Adrenal gland (tissue), 9 donors: ENCODE measurements at regions not wholly inside any gene's neighbourhood (a gene's known extent, or its start where the extent isn't known, plus 50 kb on each side); places are given as distances from the start of the nearest gene placed in this dataset.

Experiments
- DNase-seq, 7 donors: peaks; one replicate each; pipeline ENCODE4 v3.0.0-alpha.2; 2019 to 2020
- H3K27ac ChIP-seq, 5 donors: fragments of 200-600 bp; sonication (generic) in 4 of 5; 1 replicate in 3 of 5; 2 replicates in 2 of 5; pipeline versions ENCODE4 v1.5.1 to v1.8.0; 2016 to 2020; ENCODE audit warnings: mild to moderate bottlenecking in 1 of 5
- H3K27me3 ChIP-seq: fragments of 200-600 bp; 2 replicates; pipeline ENCODE4 v1.8.0; 2021
- H3K36me3 ChIP-seq, 2 donors: fragments of 200-600 bp; replicated peaks in 1 of 2; 1 replicate in 1 of 2; 2 replicates in 1 of 2; pipeline versions ENCODE4 v1.5.1 to v1.8.0; 2018 to 2022
- H3K4me1 ChIP-seq, 2 donors: fragments of 200-600 bp; replicated peaks in 1 of 2; 1 replicate in 1 of 2; 2 replicates in 1 of 2; pipeline versions ENCODE4 v1.5.1 to v1.8.0; 2018 to 2021
- H3K4me3 ChIP-seq, 4 donors: fragments of 200-600 bp; sonication (generic) in 3 of 4; one replicate each; pipeline ENCODE4 v1.5.1; 2016 to 2018
- H3K9me3 ChIP-seq, 3 donors: fragments of 200-600 bp; sonication (generic) in 1 of 3; replicated peaks in 1 of 3; 1 replicate in 2 of 3; 2 replicates in 1 of 3; pipeline versions ENCODE4 v1.5.1 to v1.8.0; 2016 to 2021
- CTCF ChIP-seq, 6 experiments: fragments of 450-650 bp in 4 of 6; fragments of 200-600 bp in 2 of 6; sonication (generic) in 1 of 6; IDR thresholded peaks; 1 replicate in 5 of 6; 2 replicates in 1 of 6; pipeline versions ENCODE4 v1.5.1 to v1.8.0; 2016 to 2021; ENCODE audit warnings: antibody characterized with exemption in 6 of 6, mild to moderate bottlenecking in 2 of 6, moderate library complexity in 1 of 6
- POLR2A ChIP-seq, 2 donors: fragments of 450-650 bp; IDR thresholded peaks; one replicate each; pipeline ENCODE4 v1.6.1; 2017; ENCODE audit warnings: antibody characterized with exemption in 2 of 2, mild to moderate bottlenecking in 2 of 2, moderate library complexity in 1 of 2
- WGBS, 4 donors: extraction: QIAGEN DNeasy Blood & Tissue Kit in 2 of 4; methylation state at CpG; one replicate each; pipeline versions ENCODE4 v1.1.5 to v1.1.7; 2013 to 2017; 5-methylcytosine and 5-hydroxymethylcytosine counted together
- intact Hi-C, 2 donors: fragments of 100-400 bp; cut with DNase I; formaldehyde crosslinking; loops; one replicate each; pipeline versions ENCODE4 v1.14.1 to v1.15.0; 2022 to 2023
- donor health status: healthy with polysubstance abuse.
- donor health status: Bipolar disorder and iron deficiency.
- donor health status: DM: yes; HTN: yes; CAD: no.
- donor health status: DM: no; HTN: no; CAD: no.
- donor health status: DM: no; HTN: no; CAD: no.

- Histone ChIP-seq H3K4me1 (no peaks in the 10 kb centered on the region), H3K9me3 (no peaks in the 10 kb centered on the region), H3K4me3 (no peak overlapping the region), H3K27ac (no peak overlapping the region), H3K36me3 (no peaks in the 10 kb centered on the region), H3K27me3 (no peaks in the 10 kb centered on the region)
- WGBS, 4 donors, result 84 to 86% (median 86%) methylated on average over 25 of the region's 25 CpGs
- TF ChIP-seq POLR2A (IDR thresholded peaks at IDR 0.05) (no peak), CTCF (IDR thresholded peaks at IDR 0.05) (no peak)
- intact Hi-C loops, result no loop called here
- no peak for DNase-seq
These were observed 313.1 kb upstream of the ERCC4 start for GRCh38 chr16:13606804-13607203.

- H3K27ac ChIP-seq, result no peak overlapping the region
- H3K4me1 ChIP-seq, result no peaks in the 10 kb centered on the region
- H3K36me3 ChIP-seq, result no peaks in the 10 kb centered on the region
- intact Hi-C loops, result no loop called here
- H3K27me3 ChIP-seq, result no peaks in the 10 kb centered on the region
- H3K4me3 ChIP-seq, result no peak overlapping the region
- no peak for DNase-seq
- TF ChIP-seq CTCF (IDR thresholded peaks at IDR 0.05) (no peak), POLR2A (IDR thresholded peaks at IDR 0.05) (no peak)
- WGBS, 4 donors, result 89 to 92% (median 89%) methylated on average over 16 to 17 of the region's 17 CpGs
- H3K9me3 ChIP-seq, result no peaks in the 10 kb centered on the region
These were observed 312.7 kb upstream of the ERCC4 start for GRCh38 chr16:13607289-13607688.

GRCh38 chr16:13611596-13611995 is 308.4 kb upstream of the ERCC4 start:
- H3K4me1 ChIP-seq, result no peaks in the 10 kb centered on the region
- WGBS, 4 donors, result 40 to 53% (median 51%) methylated on average over 7 of the region's 7 CpGs

GRCh38 chr16:13612623-13613022 is 307.3 kb upstream of the ERCC4 start:
- WGBS, 4 donors, result 70 to 84% (median 74%) methylated on average over 4 of the region's 4 CpGs

More at GRCh38 chr16:13611596-13611995, 308.4 kb upstream of the ERCC4 start:
- TF ChIP-seq CTCF (IDR thresholded peaks at IDR 0.05) (no peak), POLR2A (IDR thresholded peaks at IDR 0.05) (no peak)
- Histone ChIP-seq H3K27me3 (no peaks in the 10 kb centered on the region), H3K36me3 (no peaks in the 10 kb centered on the region), H3K27ac (no peak overlapping the region), H3K9me3 (no peaks in the 10 kb centered on the region), H3K4me3 (no peak overlapping the region)
- intact Hi-C loops, result no loop called here
- no peak for DNase-seq

More at GRCh38 chr16:13612623-13613022, 307.3 kb upstream of the ERCC4 start:
- Histone ChIP-seq H3K4me1 (no peaks in the 10 kb centered on the region), H3K36me3 (no peaks in the 10 kb centered on the region), H3K27ac (no peak overlapping the region), H3K4me3 (no peak overlapping the region), H3K9me3 (no peaks in the 10 kb centered on the region), H3K27me3 (no peaks in the 10 kb centered on the region)
- TF ChIP-seq POLR2A (IDR thresholded peaks at IDR 0.05), result no peak
- TF ChIP-seq CTCF (IDR thresholded peaks at IDR 0.05), result no peak
- no peak for DNase-seq
- intact Hi-C loops, result no loop called here
